B cell (primary cell): ENCODE measurements at regions not wholly inside any gene's neighbourhood (a gene's known extent, or its start where the extent isn't known, plus 50 kb on each side); places are given as distances from the start of the nearest gene placed in this dataset.

ENCODE experiments used
- ATAC-seq: fragments of 200-7000 bp; cut with Tn5 transposase; one replicate; pipeline ENCODE4 v1.10.0; 2021; ENCODE audit warnings: low read depth, mild to moderate bottlenecking, moderate number of reproducible peaks, moderate library complexity
- CTCF ChIA-PET: fragments of 350-600 bp; sonication (Branson Sonifier 250); formaldehyde crosslinking; loops from one replicate; lab custom pipeline; 2021; ENCODE audit warnings: antibody characterized with exemption, inconsistent platforms; lab: Charles Lee
- POLR2A ChIA-PET: fragments of 350-600 bp; sonication (Branson Sonifier 250); formaldehyde crosslinking; loops from one replicate; lab custom pipeline; 2021; ENCODE audit warnings: antibody characterized with exemption; lab: Charles Lee
- DNase-seq: peaks from one replicate; pipeline ENCODE4 v3.0.0; 2013
- H2AFZ ChIP-seq: 2 replicates; pipeline ENCODE4 v1.6.1; 2012; ENCODE audit warnings: mild to moderate bottlenecking, low read depth, low read length; ENCODE audit not compliant: insufficient read depth, poor library complexity, severe bottlenecking
- H3K27ac ChIP-seq, 2 donors: 1 replicate in 1 of 2; 2 replicates in 1 of 2; pipeline ENCODE4 v1.5.1; 2012 to 2013; ENCODE audit warnings: low read length in 2 of 2, mild to moderate bottlenecking in 2 of 2, moderate library complexity in 1 of 2
- H3K27me3 ChIP-seq, 4 experiments: fragments of 200-600 bp in 1 of 4; sonication (generic) in 1 of 4; replicated peaks in 1 of 4; 1 replicate in 2 of 4; 2 replicates in 2 of 4; pipeline versions ENCODE4 v1.6.1 to v1.7.0; 2013 to 2016; ENCODE audit warnings: low read length in 3 of 4, mild to moderate bottlenecking in 2 of 4, mixed read lengths in 1 of 4, moderate library complexity in 1 of 4; ENCODE audit not compliant: insufficient read depth in 4 of 4, control insufficient read depth in 3 of 4; ENCODE audit errors: control extremely low read depth in 1 of 4
- H3K36me3 ChIP-seq, 2 experiments: replicated peaks in 1 of 2; 1 replicate in 1 of 2; 2 replicates in 1 of 2; pipeline versions ENCODE4 v1.6.1 to v1.7.1; 2013; ENCODE audit warnings: low read length in 1 of 2; ENCODE audit not compliant: insufficient read depth in 2 of 2, control insufficient read depth in 1 of 2; ENCODE audit errors: control extremely low read depth in 1 of 2, extremely low read depth in 1 of 2
- H3K4me1 ChIP-seq, 2 donors: fragments of 200-600 bp in 1 of 2; sonication (generic) in 1 of 2; 1 replicate in 1 of 2; 2 replicates in 1 of 2; pipeline versions ENCODE4 v1.5.1 to v1.6.1; 2013 to 2017; ENCODE audit warnings: low read length in 2 of 2; ENCODE audit not compliant: control insufficient read depth in 2 of 2, insufficient read depth in 2 of 2
- H3K4me2 ChIP-seq: replicated peaks from 2 replicates; pipeline ENCODE3; 2012; ENCODE audit warnings: mild to moderate bottlenecking, low read depth, low read length; ENCODE audit not compliant: poor library complexity, severe bottlenecking
- H3K4me3 ChIP-seq, 5 experiments: fragments of 200-600 bp in 1 of 5; sonication (generic) in 1 of 5; 1 replicate in 3 of 5; 2 replicates in 2 of 5; pipeline versions ENCODE4 v1.5.1 to v1.7.0; 2011 to 2016; ENCODE audit warnings: low read length in 4 of 5, mild to moderate bottlenecking in 4 of 5, low read depth in 2 of 5, control low read depth in 1 of 5, moderate library complexity in 1 of 5; ENCODE audit not compliant: insufficient read depth in 1 of 5; ENCODE audit errors: control extremely low read depth in 1 of 5, extremely low read depth in 1 of 5
- H3K79me2 ChIP-seq: fragments of 200-600 bp; sonication (generic); one replicate; pipeline ENCODE4 v1.6.0; 2016; ENCODE audit warnings: low read length; ENCODE audit not compliant: control insufficient read depth, insufficient read depth
- H3K9ac ChIP-seq: fragments of 200-600 bp; sonication (generic); 2 replicates; pipeline ENCODE4 v1.6.1; 2017; ENCODE audit warnings: mild to moderate bottlenecking, low read length, moderate library complexity
- H3K9me3 ChIP-seq, 3 donors: one replicate each; pipeline versions ENCODE4 v1.6.1 to v1.7.1; 2013; ENCODE audit warnings: low read length in 2 of 3; ENCODE audit not compliant: control insufficient read depth in 2 of 3, insufficient read depth in 1 of 3; ENCODE audit errors: control extremely low read depth in 1 of 3
- H4K20me1 ChIP-seq: 2 replicates; pipeline ENCODE4 v1.6.0; 2012; ENCODE audit warnings: mild to moderate bottlenecking, low read length; ENCODE audit not compliant: insufficient read depth, control insufficient read depth, poor library complexity, severe bottlenecking
- H3K27ac Mint-ChIP-seq: one replicate; pipeline ENCODE4 v1.8.0; 2021; ENCODE audit warnings: mixed read lengths
- H3K27me3 Mint-ChIP-seq: one replicate; pipeline ENCODE4 v1.8.0; 2021; ENCODE audit warnings: mixed read lengths
- H3K4me1 Mint-ChIP-seq: one replicate; pipeline ENCODE4 v1.8.0; 2021; ENCODE audit warnings: mixed read lengths
- H3K4me3 Mint-ChIP-seq: one replicate; pipeline ENCODE4 v1.8.0; 2021; ENCODE audit warnings: mixed read lengths
- H3K9me3 Mint-ChIP-seq: one replicate; pipeline ENCODE4 v1.8.0; 2022; ENCODE audit warnings: mixed read lengths; ENCODE audit not compliant: insufficient read depth
- CTCF ChIP-seq: fragments of 200-600 bp; IDR thresholded peaks from one replicate; pipeline ENCODE4 v1.8.0; 2022; ENCODE audit warnings: antibody characterized with exemption, mild to moderate bottlenecking
- EZH2 ChIP-seq: IDR thresholded peaks from 2 replicates; pipeline ENCODE4 v1.6.1; 2012; ENCODE audit warnings: borderline replicate concordance, low read depth, mild to moderate bottlenecking, moderate library complexity, low read length; ENCODE audit not compliant: insufficient read depth, poor library complexity, severe bottlenecking
- WGBS: methylation state at CpG from one replicate; pipeline ENCODE4 v1.1.5; 2013; ENCODE audit warnings: missing lambda C conversion rate; ENCODE audit not compliant: insufficient coverage; 5-methylcytosine and 5-hydroxymethylcytosine counted together
- intact Hi-C: fragments of 100-400 bp; cut with micrococcal nuclease; formaldehyde crosslinking; loops from one replicate; pipeline ENCODE4 v1.10.0; 2022

- Histone ChIP-seq H2AFZ (no peak overlapping the region), H3K4me1 (peaks cover 47 to 62% of the 10 kb centered on the region in 2 donors), H3K9ac (no peak overlapping the region), H4K20me1 (no peaks in the 10 kb centered on the region), H3K4me3 (no peak overlapping the region), H3K27me3 (peaks cover 0 to 28% (median 4%) of the 10 kb centered on the region in 4 experiments), H3K9me3 (peaks cover 0 to 30% (median 2%) of the 10 kb centered on the region in 3 donors), H3K27ac (no peak overlapping the region), H3K79me2 (no peaks in the 10 kb centered on the region), H3K4me2 (no peak overlapping the region), H3K36me3 (no peaks in the 10 kb centered on the region)
- POLR2A ChIA-PET = no interaction called here
- TF ChIP-seq EZH2 (no peak), CTCF (no peak)
- DNase-seq = peak; percentile 17
- H3K27ac Mint-ChIP-seq = no peak overlapping the region
- peaks cover 62% of the 10 kb centered on the region for H3K4me1 Mint-ChIP-seq
- ATAC-seq = no peak
- peaks cover 4% of the 10 kb centered on the region for H3K9me3 Mint-ChIP-seq
- no peak overlapping the region for H3K4me3 Mint-ChIP-seq
- 83% methylated on average over 5 of the region's 6 CpGs for WGBS
- CTCF ChIA-PET = no interaction called here
- H3K27me3 Mint-ChIP-seq = peaks cover 28% of the 10 kb centered on the region
- intact Hi-C loops = loop anchor here (2.0 kb wide), 1 partner anchor 101 kb away; the partner anchor contains the start of gene ID2
Observed at GRCh38 chr2:8581601-8582041, 100.2 kb upstream of the ID2 start.

DNA sequence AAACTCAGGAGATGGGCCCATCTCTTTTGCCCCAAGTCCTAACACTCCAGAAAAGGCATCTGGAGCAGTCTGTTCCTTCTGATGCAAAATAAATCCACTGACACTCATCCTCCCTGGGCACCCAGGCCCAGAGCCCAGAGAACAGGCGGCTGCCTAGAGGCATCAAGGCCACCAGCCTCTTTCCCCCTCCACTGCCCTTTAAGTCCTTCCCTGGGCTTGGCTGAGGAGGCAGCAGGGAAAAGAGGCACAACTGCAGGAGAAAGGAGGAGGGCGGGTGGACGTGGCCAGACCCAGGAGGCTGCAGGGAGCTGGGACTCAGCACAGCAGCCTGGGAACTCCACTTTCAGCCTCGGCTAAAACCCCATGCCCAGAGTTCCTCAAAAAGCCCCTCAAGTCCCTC lies 99.7 kb upstream of the ID2 start:
- intact Hi-C loops = loop anchor here (2.0 kb wide), 1 partner anchor 101 kb away; the partner anchor contains the start of gene ID2
- no peaks in the 10 kb centered on the region for H4K20me1 ChIP-seq
- no peaks in the 10 kb centered on the region for H3K36me3 ChIP-seq
- no peak overlapping the region for H2AFZ ChIP-seq
- no peak overlapping the region for H3K4me3 ChIP-seq
- no peaks in the 10 kb centered on the region for H3K79me2 ChIP-seq
- DNase-seq = no peak
- no peak overlapping the region for H3K4me3 Mint-ChIP-seq
- TF ChIP-seq EZH2 (no peak), CTCF (no peak)
- ChIA-PET POLR2A (no interaction called here), CTCF (no interaction called here)
- peaks cover 41 to 57% of the 10 kb centered on the region in 2 donors for H3K4me1 ChIP-seq
- H3K27ac Mint-ChIP-seq = peak overlapping the region; percentile 20
- peaks cover 0 to 26% (median 0%) of the 10 kb centered on the region in 3 donors for H3K9me3 ChIP-seq
- no CpG with 5 or more reads among the region's 4 CpGs for WGBS
- H3K9me3 Mint-ChIP-seq = no peaks in the 10 kb centered on the region
- H3K4me2 ChIP-seq = no peak overlapping the region
- no peak for ATAC-seq
- no peak overlapping the region for H3K9ac ChIP-seq
- peaks cover 56% of the 10 kb centered on the region for H3K4me1 Mint-ChIP-seq
- no peak overlapping the region for H3K27ac ChIP-seq
- peaks cover 0 to 31% (median 5%) of the 10 kb centered on the region in 4 experiments for H3K27me3 ChIP-seq
- peaks cover 25% of the 10 kb centered on the region for H3K27me3 Mint-ChIP-seq
